ENCODE measurements at regions not wholly inside any gene's neighbourhood (a gene's known extent, or its start where the extent isn't known, plus 50 kb on each side); places are given as distances from the start of the nearest gene placed in this dataset.
"Not testable (repeated sequence)": the region's sequence is repeated elsewhere in the genome, so short reads cannot be mapped to it uniquely, and the experiment has no call there.

GRCh38 chr4:154030152-154030551 lies 241.3 kb upstream of the SFRP2 start:
- Histone ChIP-seq H3K27ac (ENCODE audit: low read depth, low read length) (0 out of 2 replicates have a peak overlapping the region, but pooled peaks have one; percentile 32), H3K9me3 (ENCODE audit: insufficient read depth, low read depth, low read length) (peaks cover 6% of the 10 kb centered on the region), H3K27me3 (ENCODE audit: insufficient read depth, low read length) (no peaks in the 10 kb centered on the region), H3K4me1 (ENCODE audit: insufficient read depth, low read length) (peaks cover 24% of the 10 kb centered on the region), H3K36me3 (ENCODE audit: insufficient read depth, low read length) (no peaks in the 10 kb centered on the region), H3K9ac (ENCODE audit: low read depth, low read length) (no peak overlapping the region), H3K4me3 (ENCODE audit: low read length) (no peak overlapping the region)
- no CpG with 5 or more reads among the region's 2 CpGs for WGBS

GRCh38 chr4:154029171-154029570 lies 240.3 kb upstream of the SFRP2 start:
- H3K4me1 ChIP-seq (ENCODE audit: insufficient read depth, low read length): peaks cover 26% of the 10 kb centered on the region
- H3K9me3 ChIP-seq (ENCODE audit: insufficient read depth, low read depth, low read length): peaks cover 6% of the 10 kb centered on the region
- no peaks in the 10 kb centered on the region for H3K27me3 ChIP-seq (ENCODE audit: insufficient read depth, low read length)
- no peaks in the 10 kb centered on the region for H3K36me3 ChIP-seq (ENCODE audit: insufficient read depth, low read length)
- H3K4me3 ChIP-seq (ENCODE audit: low read length): no peak overlapping the region
- WGBS: 84% methylated on average over 2 of the region's 2 CpGs
- no peak overlapping the region for H3K27ac ChIP-seq (ENCODE audit: low read depth, low read length)
- no peak overlapping the region; the same call in 1 of the 2 replicates for H3K9ac ChIP-seq (ENCODE audit: low read depth, low read length)

- Histone ChIP-seq H3K36me3 (ENCODE audit: insufficient read depth, low read length) (no peaks in the 10 kb centered on the region), H3K4me3 (ENCODE audit: low read length) (no peak overlapping the region), H3K9ac (ENCODE audit: low read depth, low read length) (no peak overlapping the region), H3K27me3 (ENCODE audit: insufficient read depth, low read length) (no peaks in the 10 kb centered on the region), H3K4me1 (ENCODE audit: insufficient read depth, low read length) (peaks cover 15% of the 10 kb centered on the region), H3K27ac (ENCODE audit: low read depth, low read length) (no peak overlapping the region), H3K9me3 (ENCODE audit: insufficient read depth, low read depth, low read length) (no peaks in the 10 kb centered on the region)
- 80% methylated on average over 2 of the region's 2 CpGs for WGBS
Measured at GRCh38 chr4:154025110-154025509, 236.2 kb upstream of the SFRP2 start.

GRCh38 chr4:154024097-154024694 lies 235.3 kb upstream of the SFRP2 start:
- Histone ChIP-seq H3K27me3 (ENCODE audit: insufficient read depth, low read length) (no peaks in the 10 kb centered on the region), H3K27ac (ENCODE audit: low read depth, low read length) (no peak overlapping the region), H3K9me3 (ENCODE audit: insufficient read depth, low read depth, low read length) (no peaks in the 10 kb centered on the region), H3K4me1 (ENCODE audit: insufficient read depth, low read length) (peaks cover 6% of the 10 kb centered on the region; the same call in 1 of the 2 replicates), H3K4me3 (ENCODE audit: low read length) (no peak overlapping the region), H3K36me3 (ENCODE audit: insufficient read depth, low read length) (no peaks in the 10 kb centered on the region), H3K9ac (ENCODE audit: low read depth, low read length) (no peak overlapping the region)
- 76% methylated on average over 9 of the region's 11 CpGs for WGBS

- not testable (repeated sequence) for H3K9ac ChIP-seq (ENCODE audit: low read depth, low read length); H3K9me3 ChIP-seq (ENCODE audit: insufficient read depth, low read depth, low read length)
- WGBS: 88% methylated on average over 15 of the region's 15 CpGs
Measured at GRCh38 chr4:154023671-154024070, 234.8 kb upstream of the SFRP2 start.

GRCh38 chr4:154019811-154020210 lies 230.9 kb upstream of the SFRP2 start:
- Histone ChIP-seq H3K9me3 (ENCODE audit: insufficient read depth, low read depth, low read length) (no peaks in the 10 kb centered on the region), H3K4me1 (ENCODE audit: insufficient read depth, low read length) (no peaks in the 10 kb centered on the region), H3K4me3 (ENCODE audit: low read length) (no peak overlapping the region), H3K27ac (ENCODE audit: low read depth, low read length) (no peak overlapping the region), H3K9ac (ENCODE audit: low read depth, low read length) (no peak overlapping the region), H3K27me3 (ENCODE audit: insufficient read depth, low read length) (no peaks in the 10 kb centered on the region), H3K36me3 (ENCODE audit: insufficient read depth, low read length) (no peaks in the 10 kb centered on the region)
- WGBS: 96% methylated on average over 7 of the region's 7 CpGs

More at GRCh38 chr4:154023671-154024070, 234.8 kb upstream of the SFRP2 start:
- H3K27me3 ChIP-seq (ENCODE audit: insufficient read depth, low read length); H3K4me1 ChIP-seq (ENCODE audit: insufficient read depth, low read length); H3K27ac ChIP-seq (ENCODE audit: low read depth, low read length); H3K4me3 ChIP-seq (ENCODE audit: low read length); H3K36me3 ChIP-seq (ENCODE audit: insufficient read depth, low read length): not testable (repeated sequence)

- WGBS: 54% methylated on average over 4 of the region's 4 CpGs
- H3K4me3 ChIP-seq (ENCODE audit: low read length): no peak overlapping the region
- H3K27me3 ChIP-seq (ENCODE audit: insufficient read depth, low read length): no peaks in the 10 kb centered on the region
- H3K27ac ChIP-seq (ENCODE audit: low read depth, low read length): no peak overlapping the region
- H3K36me3 ChIP-seq (ENCODE audit: insufficient read depth, low read length): no peaks in the 10 kb centered on the region
- H3K9me3 ChIP-seq (ENCODE audit: insufficient read depth, low read depth, low read length): no peaks in the 10 kb centered on the region
- no peak overlapping the region for H3K9ac ChIP-seq (ENCODE audit: low read depth, low read length)
- H3K4me1 ChIP-seq (ENCODE audit: insufficient read depth, low read length): no peaks in the 10 kb centered on the region
Measured at GRCh38 chr4:154018659-154019058, 229.8 kb upstream of the SFRP2 start.

GRCh38 chr4:154015578-154015977 lies 226.7 kb upstream of the SFRP2 start:
- no peaks in the 10 kb centered on the region for H3K4me1 ChIP-seq (ENCODE audit: insufficient read depth, low read length)
- no peak overlapping the region for H3K9ac ChIP-seq (ENCODE audit: low read depth, low read length)
- H3K36me3 ChIP-seq (ENCODE audit: insufficient read depth, low read length): no peaks in the 10 kb centered on the region
- H3K4me3 ChIP-seq (ENCODE audit: low read length): no peak overlapping the region
- no peak overlapping the region for H3K27ac ChIP-seq (ENCODE audit: low read depth, low read length)
- WGBS: 93% methylated on average over 3 of the region's 3 CpGs
- no peaks in the 10 kb centered on the region for H3K27me3 ChIP-seq (ENCODE audit: insufficient read depth, low read length)
- no peaks in the 10 kb centered on the region for H3K9me3 ChIP-seq (ENCODE audit: insufficient read depth, low read depth, low read length)

GRCh38 chr4:154014407-154015321 lies 225.8 kb upstream of the SFRP2 start:
- no peak overlapping the region for H3K9ac ChIP-seq (ENCODE audit: low read depth, low read length)
- H3K27ac ChIP-seq (ENCODE audit: low read depth, low read length): no peak overlapping the region
- H3K4me1 ChIP-seq (ENCODE audit: insufficient read depth, low read length): no peaks in the 10 kb centered on the region
- WGBS: 92% methylated on average over 7 of the region's 7 CpGs
- no peaks in the 10 kb centered on the region for H3K36me3 ChIP-seq (ENCODE audit: insufficient read depth, low read length)
- H3K27me3 ChIP-seq (ENCODE audit: insufficient read depth, low read length): no peaks in the 10 kb centered on the region
- H3K9me3 ChIP-seq (ENCODE audit: insufficient read depth, low read depth, low read length): no peaks in the 10 kb centered on the region
- no peak overlapping the region for H3K4me3 ChIP-seq (ENCODE audit: low read length)

- no peak overlapping the region for H3K4me3 ChIP-seq (ENCODE audit: low read length)
- H3K36me3 ChIP-seq (ENCODE audit: insufficient read depth, low read length): no peaks in the 10 kb centered on the region
- H3K4me1 ChIP-seq (ENCODE audit: insufficient read depth, low read length): no peaks in the 10 kb centered on the region
- no peaks in the 10 kb centered on the region for H3K9me3 ChIP-seq (ENCODE audit: insufficient read depth, low read depth, low read length)
- no peak overlapping the region for H3K9ac ChIP-seq (ENCODE audit: low read depth, low read length)
- H3K27me3 ChIP-seq (ENCODE audit: insufficient read depth, low read length): no peaks in the 10 kb centered on the region
- H3K27ac ChIP-seq (ENCODE audit: low read depth, low read length): no peak overlapping the region
Measured at GRCh38 chr4:154013576-154013975, 224.7 kb upstream of the SFRP2 start.

- Histone ChIP-seq H3K9ac (ENCODE audit: low read depth, low read length) (no peak overlapping the region), H3K27ac (ENCODE audit: low read depth, low read length) (no peak overlapping the region), H3K27me3 (ENCODE audit: insufficient read depth, low read length) (no peaks in the 10 kb centered on the region), H3K4me1 (ENCODE audit: insufficient read depth, low read length) (no peaks in the 10 kb centered on the region), H3K36me3 (ENCODE audit: insufficient read depth, low read length) (no peaks in the 10 kb centered on the region), H3K4me3 (ENCODE audit: low read length) (no peak overlapping the region), H3K9me3 (ENCODE audit: insufficient read depth, low read depth, low read length) (no peaks in the 10 kb centered on the region)
- 93% methylated on average over 7 of the region's 7 CpGs for WGBS
Measured at GRCh38 chr4:154010371-154010770, 221.5 kb upstream of the SFRP2 start.

All from HUES64 (cell line).